HCT116 (cell line): ENCODE measurements at regions not wholly inside any gene's neighbourhood (a gene's known extent, or its start where the extent isn't known, plus 50 kb on each side); places are given as distances from the start of the nearest gene placed in this dataset.

Source experiments
- ATF3 ChIP-seq: IDR thresholded peaks from 2 replicates; pipeline ENCODE4 v1.6.1; 2012
- CBX3 ChIP-seq: IDR thresholded peaks from 2 replicates; pipeline ENCODE4 v1.6.1; 2012; ENCODE audit warnings: low read depth
- CEBPB ChIP-seq: IDR thresholded peaks from 2 replicates; pipeline ENCODE4 v1.6.1; 2012; ENCODE audit warnings: low read depth
- CTCF ChIP-seq, 3 experiments: fragments of 200-600 bp in 1 of 3; sonication (generic) in 1 of 3; IDR thresholded peaks in 2 of 3; conservative IDR thresholded peaks in 1 of 3; 2 replicates each; pipeline ENCODE4 v1.5.1; 2012 to 2017; ENCODE audit warnings: low read depth in 2 of 3, low read length in 2 of 3, antibody characterized with exemption in 1 of 3, borderline replicate concordance in 1 of 3, control low read depth in 1 of 3, mild to moderate bottlenecking in 1 of 3, mixed read lengths in 1 of 3, mixed run types in 1 of 3, moderate library complexity in 1 of 3; ENCODE audit not compliant: insufficient read depth in 1 of 3
- EGR1 ChIP-seq: IDR thresholded peaks from 2 replicates; pipeline ENCODE4 v1.6.1; 2012; ENCODE audit warnings: low read depth
- ELF1 ChIP-seq: IDR thresholded peaks from 2 replicates; pipeline ENCODE4 v1.6.1; 2012; ENCODE audit warnings: low read depth, borderline replicate concordance
- POLR2AphosphoS5 ChIP-seq: IDR thresholded peaks from 2 replicates; pipeline ENCODE4 v1.6.1; 2011; ENCODE audit warnings: mild to moderate bottlenecking, low read depth, low read length, moderate library complexity
- REST ChIP-seq: IDR thresholded peaks from 2 replicates; pipeline ENCODE4 v1.6.1; 2012; ENCODE audit warnings: low read depth
- SP1 ChIP-seq: IDR thresholded peaks from 2 replicates; pipeline ENCODE4 v1.6.1; 2012; ENCODE audit warnings: low read depth

GRCh38 chr16:29308644-29309546 lies 97.6 kb downstream of the NPIPB11 start (continued):
- no peak for TF ChIP-seq REST
- no peak for TF ChIP-seq EGR1
- TF ChIP-seq CBX3, result no peak
- TF ChIP-seq POLR2AphosphoS5, result no peak
- no peak for TF ChIP-seq CEBPB
- no peak for TF ChIP-seq ATF3
- no peak for TF ChIP-seq ELF1
- no peak for TF ChIP-seq CTCF (IDR thresholded peaks at IDR 0.05 in 2 of 3, conservative IDR thresholded peaks at IDR 0.05 in 1 of 3; ENCODE audit: borderline replicate concordance in 1 of 3, insufficient read depth in 1 of 3, low read depth in 2 of 3, low read length in 2 of 3)
- TF ChIP-seq SP1, result no peak
- TF ChIP-seq, all 23 proteins: peak for 0
